CD14-positive monocyte (primary cell): ENCODE measurements at regions not wholly inside any gene's neighbourhood (a gene's known extent, or its start where the extent isn't known, plus 50 kb on each side); places are given as distances from the start of the nearest gene placed in this dataset.

Source experiments
- DNase-seq, 3 donors: peaks; one replicate each; pipeline ENCODE4 v3.0.0-alpha.2; 2011 to 2022
- H2AFZ ChIP-seq: 2 replicates; pipeline ENCODE4 v1.6.0; 2012; ENCODE audit warnings: mild to moderate bottlenecking, low read depth, low read length, inconsistent platforms; ENCODE audit not compliant: insufficient read depth, poor library complexity, severe bottlenecking
- H3K27ac ChIP-seq, 2 donors: 1 replicate in 1 of 2; 2 replicates in 1 of 2; pipeline ENCODE4 v1.5.1; 2012 to 2013; ENCODE audit warnings: low read length in 2 of 2, control low read depth in 1 of 2, inconsistent platforms in 1 of 2, low read depth in 1 of 2, mild to moderate bottlenecking in 1 of 2
- H3K27me3 ChIP-seq, 2 donors: one replicate each; pipeline versions ENCODE4 v1.6.0 to v1.6.1; 2011 to 2013; ENCODE audit warnings: low read length in 2 of 2; ENCODE audit not compliant: control insufficient read depth in 2 of 2, insufficient read depth in 2 of 2
- H3K36me3 ChIP-seq, 2 donors: replicated peaks in 1 of 2; 1 replicate in 1 of 2; 2 replicates in 1 of 2; pipeline versions ENCODE4 v1.5.1 to v1.6.1; 2012 to 2013; ENCODE audit warnings: low read length in 2 of 2, control low read depth in 1 of 2, inconsistent platforms in 1 of 2, mild to moderate bottlenecking in 1 of 2; ENCODE audit not compliant: insufficient read depth in 2 of 2, control insufficient read depth in 1 of 2
- H3K4me1 ChIP-seq, 2 donors: 1 replicate in 1 of 2; 2 replicates in 1 of 2; pipeline versions ENCODE4 v1.5.1 to v1.6.1; 2012 to 2013; ENCODE audit warnings: low read length in 2 of 2, control low read depth in 1 of 2, inconsistent platforms in 1 of 2, mild to moderate bottlenecking in 1 of 2, moderate library complexity in 1 of 2; ENCODE audit not compliant: insufficient read depth in 2 of 2, control insufficient read depth in 1 of 2
- H3K4me2 ChIP-seq: replicated peaks from 2 replicates; pipeline ENCODE3; 2012; ENCODE audit warnings: low read length, moderate library complexity, mild to moderate bottlenecking; ENCODE audit not compliant: poor library complexity, severe bottlenecking; ENCODE audit errors: extremely low read depth
- H3K4me3 ChIP-seq, 3 experiments: fragments of 200-600 bp in 1 of 3; sonication (generic) in 1 of 3; replicated peaks in 1 of 3; 1 replicate in 2 of 3; 2 replicates in 1 of 3; pipeline ENCODE4 v1.5.1; 2011 to 2013; ENCODE audit warnings: low read length in 3 of 3, mild to moderate bottlenecking in 3 of 3, control low read depth in 2 of 3, low read depth in 2 of 3, inconsistent platforms in 1 of 3, moderate library complexity in 1 of 3
- H3K79me2 ChIP-seq: 2 replicates; pipeline ENCODE4 v1.6.0; 2012; ENCODE audit warnings: mild to moderate bottlenecking, control low read depth, inconsistent platforms, low read length, moderate library complexity; ENCODE audit not compliant: insufficient read depth
- H3K9ac ChIP-seq: 2 replicates; pipeline ENCODE4 v1.6.0; 2017; ENCODE audit warnings: low read length, mild to moderate bottlenecking; ENCODE audit not compliant: insufficient read depth, poor library complexity, severe bottlenecking
- H3K9me3 ChIP-seq, 2 donors: replicated peaks in 1 of 2; 1 replicate in 1 of 2; 2 replicates in 1 of 2; pipeline versions ENCODE4 v1.5.1 to v1.6.1; 2012 to 2013; ENCODE audit warnings: low read length in 2 of 2, control low read depth in 1 of 2; ENCODE audit not compliant: control insufficient read depth in 1 of 2, insufficient read depth in 1 of 2
- H4K20me1 ChIP-seq: 2 replicates; pipeline ENCODE4 v1.6.0; 2012; ENCODE audit warnings: mild to moderate bottlenecking, low read length, control low read depth, moderate library complexity; ENCODE audit not compliant: insufficient read depth
- H3K27ac Mint-ChIP-seq, 7 donors: one replicate each; pipeline ENCODE4 v1.8.0; 2020; ENCODE audit warnings: mild to moderate bottlenecking in 7 of 7, mixed read lengths in 7 of 7, moderate library complexity in 6 of 7, inconsistent platforms in 2 of 7
- H3K27me3 Mint-ChIP-seq, 3 donors: one replicate each; pipeline ENCODE4 v1.8.0; 2021 to 2022; ENCODE audit warnings: low read depth in 3 of 3, mild to moderate bottlenecking in 3 of 3, mixed read lengths in 3 of 3, moderate library complexity in 3 of 3, inconsistent platforms in 1 of 3
- H3K36me3 Mint-ChIP-seq, 2 donors: one replicate each; pipeline ENCODE4 v1.8.0; 2020; ENCODE audit warnings: mixed read lengths in 2 of 2, inconsistent platforms in 1 of 2, mild to moderate bottlenecking in 1 of 2
- H3K4me1 Mint-ChIP-seq: one replicate; pipeline ENCODE4 v1.8.0; 2020; ENCODE audit warnings: mild to moderate bottlenecking, mixed read lengths
- H3K4me3 Mint-ChIP-seq, 2 donors: one replicate each; pipeline ENCODE4 v1.8.0; 2020; ENCODE audit warnings: mild to moderate bottlenecking in 2 of 2, mixed read lengths in 2 of 2, moderate library complexity in 1 of 2
- H3K9me3 Mint-ChIP-seq, 7 donors: one replicate each; pipeline ENCODE4 v1.8.0; 2020 to 2022; ENCODE audit warnings: mixed read lengths in 7 of 7, mild to moderate bottlenecking in 6 of 7, moderate library complexity in 6 of 7, inconsistent platforms in 2 of 7
- CTCF ChIP-seq: fragments of 200-600 bp; IDR thresholded peaks from one replicate; pipeline ENCODE4 v1.8.0; 2022; ENCODE audit warnings: antibody characterized with exemption, mild to moderate bottlenecking
- WGBS: methylation state at CpG from one replicate; pipeline ENCODE4 v1.1.5; 2013; ENCODE audit warnings: missing lambda C conversion rate; ENCODE audit not compliant: insufficient coverage; 5-methylcytosine and 5-hydroxymethylcytosine counted together
- intact Hi-C, 2 donors: fragments of 100-400 bp; cut with micrococcal nuclease; formaldehyde crosslinking; loops; one replicate each; pipeline versions ENCODE4 v1.15.0 to v1.15.1; 2023

- no peak overlapping the region for H3K27ac ChIP-seq
- H3K4me2 ChIP-seq = peak overlapping the region; percentile 68
- H3K4me3 ChIP-seq = peak overlapping the region in 1 of 3 experiments; percentile 44
- Mint-ChIP-seq H3K4me3 (peak overlapping the region; percentile 25 to 80), H3K9me3 (peaks cover 0 to 3% (median 0%) of the 10 kb centered on the region in 7 donors), H3K27ac (peak overlapping the region in 4 of 7 donors; percentile 48 to 61 (median 51)), H3K27me3 (no peaks in the 10 kb centered on the region), H3K36me3 (no peaks in the 10 kb centered on the region), H3K4me1 (peaks cover 18% of the 10 kb centered on the region)
- no peaks in the 10 kb centered on the region for H4K20me1 ChIP-seq
- no peaks in the 10 kb centered on the region for H3K27me3 ChIP-seq
- WGBS = no CpG with 5 or more reads among the region's 1 CpG
- no peak overlapping the region for H3K9ac ChIP-seq
- TF ChIP-seq CTCF = no peak
- H3K79me2 ChIP-seq = no peaks in the 10 kb centered on the region
- H2AFZ ChIP-seq = peak overlapping the region; percentile 51
- no peaks in the 10 kb centered on the region for H3K36me3 ChIP-seq
- DNase-seq = peak; percentile 52 to 68 (median 57)
- H3K9me3 ChIP-seq = no peaks in the 10 kb centered on the region
- intact Hi-C loops = no loop called here
- peaks cover 11% of the 10 kb centered on the region in 2 donors for H3K4me1 ChIP-seq
Measured at GRCh38 chr15:84099181-84099580, 136.4 kb upstream of the GOLGA6L4 start.

DNA sequence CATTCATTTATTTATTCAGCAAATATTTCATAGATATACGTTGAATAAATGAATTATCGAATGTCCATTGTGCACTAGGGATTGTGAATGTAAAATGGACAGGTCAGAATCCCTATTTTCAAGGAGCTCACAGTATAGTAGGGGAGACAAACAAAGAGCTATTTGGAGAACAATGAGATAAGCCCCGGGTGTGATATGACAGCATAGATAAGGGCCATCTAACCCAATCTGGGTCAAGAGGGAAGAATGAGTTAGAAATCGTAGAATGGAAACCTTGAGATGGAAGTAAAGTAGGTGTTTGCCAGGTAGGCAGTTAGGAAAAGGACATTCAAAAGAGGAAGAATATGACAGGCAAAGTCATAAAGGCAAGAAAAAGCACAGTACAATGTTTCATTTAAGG lies 132.2 kb upstream of the GOLGA6L4 start:
- WGBS = 100% methylated on average over 2 of the region's 4 CpGs
- H3K27me3 ChIP-seq = no peaks in the 10 kb centered on the region
- H3K27me3 Mint-ChIP-seq = peaks cover 0 to 2% (median 0%) of the 10 kb centered on the region in 3 donors
- no peak overlapping the region for H3K27ac Mint-ChIP-seq
- no peak overlapping the region for H3K27ac ChIP-seq
- intact Hi-C loops = no loop called here
- H3K9me3 ChIP-seq = no peaks in the 10 kb centered on the region
- no peak overlapping the region for H3K4me3 ChIP-seq
- no peak overlapping the region for H2AFZ ChIP-seq
- peaks cover 0 to 3% (median 0%) of the 10 kb centered on the region in 7 donors for H3K9me3 Mint-ChIP-seq
- peaks cover 11% of the 10 kb centered on the region in 2 donors for H3K4me1 ChIP-seq
- no peak overlapping the region for H3K9ac ChIP-seq
- no peaks in the 10 kb centered on the region for H4K20me1 ChIP-seq
- TF ChIP-seq CTCF = no peak
- DNase-seq = no peak
- no peak overlapping the region for H3K4me2 ChIP-seq
- H3K36me3 ChIP-seq = no peaks in the 10 kb centered on the region
- no peaks in the 10 kb centered on the region for H3K36me3 Mint-ChIP-seq
- H3K4me1 Mint-ChIP-seq = peaks cover 20% of the 10 kb centered on the region
- H3K79me2 ChIP-seq = no peaks in the 10 kb centered on the region
- H3K4me3 Mint-ChIP-seq = no peak overlapping the region
